Stimulated activated CD4-positive, alpha-beta T cell treated with anti-CD3 and anti-CD28 coated beads, Interleukin-15, amount 100 ng/mL, for 48 hours (primary cell): ENCODE measurements at regions not wholly inside any gene's neighbourhood (a gene's known extent, or its start where the extent isn't known, plus 50 kb on each side); places are given as distances from the start of the nearest gene placed in this dataset.

Experiments used
- DNase-seq, 2 donors: peaks; one replicate each; pipeline ENCODE4 v3.0.0-alpha.2; 2020; ENCODE audit warnings: low read depth in 2 of 2

GRCh38 chr18:34639687-34640086 is 70.4 kb upstream of the DTNA start:
- no peak for DNase-seq

- no peak for DNase-seq
These were observed 69.8 kb upstream of the DTNA start for GRCh38 chr18:34640276-34640675.

GRCh38 chr18:34643989-34644388 is 66.1 kb upstream of the DTNA start:
- no peak for DNase-seq

- no peak for DNase-seq
These were observed 62.8 kb upstream of the DTNA start for GRCh38 chr18:34647251-34647650.

- no peak for DNase-seq
These were observed 61.7 kb upstream of the DTNA start for GRCh38 chr18:34648269-34648985.

- DNase-seq: no peak
These were observed 61.0 kb upstream of the DTNA start for GRCh38 chr18:34649080-34649479.

GRCh38 chr18:34650121-34650545 is 60.0 kb upstream of the DTNA start:
- DNase-seq: no peak

GRCh38 chr18:34651586-34652369 is 58.3 kb upstream of the DTNA start:
- DNase-seq: no peak

- DNase-seq: no peak
These were observed 55.0 kb upstream of the DTNA start for GRCh38 chr18:34655131-34655530.

GRCh38 chr18:34657860-34658500 is 52.1 kb upstream of the DTNA start:
- no peak for DNase-seq

GRCh38 chr18:34659579-34660517 is 50.2 kb upstream of the DTNA start:
- no peak for DNase-seq
